Left cardiac atrium (tissue), 4 donors: ENCODE measurements at regions not wholly inside any gene's neighbourhood (a gene's known extent, or its start where the extent isn't known, plus 50 kb on each side); places are given as distances from the start of the nearest gene placed in this dataset.

ENCODE experiments used
- ATAC-seq, 2 donors: fragments of 200-7000 bp; cut with Tn5 transposase; one replicate each; pipeline ENCODE4 v1.9.1; 2020; ENCODE audit warnings: mild to moderate bottlenecking in 2 of 2, moderate library complexity in 2 of 2
- DNase-seq: peaks from one replicate; pipeline ENCODE4 v3.0.0-alpha.2; 2020
- intact Hi-C, 2 donors: fragments of 100-400 bp; cut with DNase I; formaldehyde crosslinking; loops; one replicate each; pipeline versions ENCODE4 v1.14.1 to v1.15.1; 2022 to 2023
- donor health status: DM: no; HTN: yes; CAD: no.
- donor health status: DM: no; HTN: yes; CAD: no; lungs with severe emphysema.
- donor health status: DM: yes; HTN: yes; CAD: no.
- donor health status: Dilated cardiomyopathy.

GRCh38 chr5:88550736-88551135 lies 282.1 kb upstream of the TMEM161B start:
- intact Hi-C loops, result no loop called here
- no peak for ATAC-seq
- no peak for DNase-seq

GRCh38 chr5:88548136-88548805 lies 279.6 kb upstream of the TMEM161B start:
- no peak for DNase-seq
- intact Hi-C loops, result no loop called here
- ATAC-seq, result no peak

GRCh38 chr5:88545338-88545737 lies 276.7 kb upstream of the TMEM161B start:
- intact Hi-C loops, result no loop called here
- no peak for ATAC-seq
- no peak for DNase-seq

- intact Hi-C loops, result no loop called here
- DNase-seq, result no peak
- ATAC-seq, result no peak
Observed at GRCh38 chr5:88544671-88545070, 276.0 kb upstream of the TMEM161B start.

- DNase-seq (no peak), ATAC-seq (no peak)
- intact Hi-C loops, result no loop called here
Observed at GRCh38 chr5:88544136-88544645, 275.5 kb upstream of the TMEM161B start.

GRCh38 chr5:88542786-88543185 lies 274.1 kb upstream of the TMEM161B start:
- intact Hi-C loops, result no loop called here
- DNase-seq (no peak), ATAC-seq (no peak)

- intact Hi-C loops, result no loop called here
- no peak for DNase-seq
- no peak for ATAC-seq
Observed at GRCh38 chr5:88540471-88541115, 271.9 kb upstream of the TMEM161B start.

GRCh38 chr5:88539693-88540365 lies 271.2 kb upstream of the TMEM161B start:
- no peak for DNase-seq
- intact Hi-C loops, result no loop called here
- no peak for ATAC-seq

- intact Hi-C loops, result no loop called here
- DNase-seq, result no peak
- no peak for ATAC-seq
Observed at GRCh38 chr5:88539026-88539425, 270.4 kb upstream of the TMEM161B start.

GRCh38 chr5:88536146-88536545 lies 267.5 kb upstream of the TMEM161B start:
- intact Hi-C loops, result no loop called here
- no peak for ATAC-seq
- DNase-seq, result no peak

- intact Hi-C loops, result no loop called here
- DNase-seq (no peak), ATAC-seq (no peak)
Observed at GRCh38 chr5:88524941-88525340, 256.3 kb upstream of the TMEM161B start.

- ATAC-seq (no peak), DNase-seq (no peak)
- intact Hi-C loops, result no loop called here
Observed at GRCh38 chr5:88519066-88519465, 250.4 kb upstream of the TMEM161B start.

GRCh38 chr5:88518131-88519016 lies 249.7 kb upstream of the TMEM161B start:
- intact Hi-C loops, result no loop called here
- ATAC-seq, result no peak

GRCh38 chr5:88515881-88516819 lies 247.5 kb upstream of the TMEM161B start:
- DNase-seq, result no peak
- ATAC-seq, result no peak
- intact Hi-C loops, result no loop called here

More at GRCh38 chr5:88518131-88519016, 249.7 kb upstream of the TMEM161B start:
- no peak for DNase-seq

- no peak for ATAC-seq
- no peak for DNase-seq
- intact Hi-C loops, result no loop called here
Observed at GRCh38 chr5:88515068-88515467, 246.4 kb upstream of the TMEM161B start.

- ATAC-seq, result no peak
- DNase-seq, result no peak
- intact Hi-C loops, result no loop called here
Observed at GRCh38 chr5:88509403-88509802, 240.8 kb upstream of the TMEM161B start.

GRCh38 chr5:88507261-88507660 lies 238.6 kb upstream of the TMEM161B start:
- intact Hi-C loops, result no loop called here
- DNase-seq (no peak), ATAC-seq (no peak)

GRCh38 chr5:88503406-88503805 lies 234.8 kb upstream of the TMEM161B start:
- intact Hi-C loops, result no loop called here
- ATAC-seq, result no peak

GRCh38 chr5:88503041-88503345 lies 234.3 kb upstream of the TMEM161B start:
- intact Hi-C loops, result no loop called here
- ATAC-seq, result no peak
- no peak for DNase-seq

More at GRCh38 chr5:88503406-88503805, 234.8 kb upstream of the TMEM161B start:
- DNase-seq, result no peak
